HEK293 (cell line): ENCODE measurements at regions not wholly inside any gene's neighbourhood (a gene's known extent, or its start where the extent isn't known, plus 50 kb on each side); places are given as distances from the start of the nearest gene placed in this dataset.

Experiments
- ZNF112 ChIP-seq: fragments of 450-650 bp; formaldehyde crosslinking; IDR thresholded peaks from 2 replicates; pipeline ENCODE4 v1.5.0; 2017; ENCODE audit warnings: missing biosample characterization, missing genetic modification characterization
- ZNF747 ChIP-seq: fragments of 450-650 bp; formaldehyde crosslinking; IDR thresholded peaks from 2 replicates; pipeline ENCODE4 v1.5.1; 2016; ENCODE audit warnings: missing biosample characterization, missing genetic modification characterization

GRCh38 chr15:45855907-45856579 is 221.2 kb downstream of the SQOR start:
- TF ChIP-seq ZNF747 (tag by site-specific recombination) = no peak
- TF ChIP-seq ZNF112 (tag by site-specific recombination) = no peak
